ENCODE measurements at regions not wholly inside any gene's neighbourhood (a gene's known extent, or its start where the extent isn't known, plus 50 kb on each side); places are given as distances from the start of the nearest gene placed in this dataset.
"Not testable (repeated sequence)": the region's sequence is repeated elsewhere in the genome, so short reads cannot be mapped to it uniquely, and the experiment has no call there.

- peak; percentile 19 for DNase-seq
Measured at GRCh38 chr1:196160066-196160795, 448.0 kb downstream of the KCNT2 start.

- DNase-seq, result no peak
Measured at GRCh38 chr1:196155586-196155985, 452.7 kb downstream of the KCNT2 start.

GRCh38 chr1:196152975-196153374 lies 455.3 kb downstream of the KCNT2 start:
- DNase-seq, result peak; percentile 96

GRCh38 chr1:196152086-196152485 lies 456.2 kb downstream of the KCNT2 start:
- peak; percentile 57 for DNase-seq

GRCh38 chr1:196148367-196148970 lies 459.8 kb downstream of the KCNT2 start:
- peak; percentile 28 for DNase-seq

GRCh38 chr1:196147530-196147929 lies 460.7 kb downstream of the KCNT2 start:
- no peak for DNase-seq

GRCh38 chr1:196145151-196145550 lies 463.1 kb downstream of the KCNT2 start:
- DNase-seq, result not testable (repeated sequence)

- no peak for DNase-seq
Measured at GRCh38 chr1:196144588-196144987, 463.7 kb downstream of the KCNT2 start.

- DNase-seq, result no peak
Measured at GRCh38 chr1:196143602-196144342, 464.5 kb downstream of the KCNT2 start.

- DNase-seq, result no peak
Measured at GRCh38 chr1:196142111-196142640, 466.1 kb downstream of the KCNT2 start.

GRCh38 chr1:196136396-196136795 lies 471.8 kb downstream of the KCNT2 start:
- DNase-seq, result no peak

- no peak for DNase-seq
Measured at GRCh38 chr1:196131691-196132090, 476.5 kb downstream of the KCNT2 start.

- DNase-seq, result no peak
Measured at GRCh38 chr1:196128835-196129234, 479.4 kb downstream of the KCNT2 start.

- DNase-seq, result no peak
Measured at GRCh38 chr1:196121181-196121580, 487.1 kb downstream of the KCNT2 start.

- no peak for DNase-seq
Measured at GRCh38 chr1:196115646-196116045, 492.6 kb downstream of the KCNT2 start.

GRCh38 chr1:196114193-196114592 lies 494.0 kb downstream of the KCNT2 start:
- DNase-seq, result no peak

GRCh38 chr1:196108990-196109389 lies 499.2 kb downstream of the KCNT2 start:
- DNase-seq, result not testable (repeated sequence)

- no peak for DNase-seq
Measured at GRCh38 chr1:196105901-196106300, 502.3 kb downstream of the KCNT2 start.

GRCh38 chr1:196102826-196103225 lies 505.4 kb downstream of the KCNT2 start:
- no peak for DNase-seq

- DNase-seq, result no peak
Measured at GRCh38 chr1:196098000-196098399, 510.2 kb downstream of the KCNT2 start.

- no peak for DNase-seq
Measured at GRCh38 chr1:196094821-196095220, 513.4 kb downstream of the KCNT2 start.

- DNase-seq, result no peak
Measured at GRCh38 chr1:196091397-196092135, 516.7 kb downstream of the KCNT2 start.

- no peak for DNase-seq
Measured at GRCh38 chr1:196090226-196090625, 518.0 kb downstream of the KCNT2 start.
